ENCODE measurements at regions not wholly inside any gene's neighbourhood (a gene's known extent, or its start where the extent isn't known, plus 50 kb on each side); places are given as distances from the start of the nearest gene placed in this dataset.

DNA sequence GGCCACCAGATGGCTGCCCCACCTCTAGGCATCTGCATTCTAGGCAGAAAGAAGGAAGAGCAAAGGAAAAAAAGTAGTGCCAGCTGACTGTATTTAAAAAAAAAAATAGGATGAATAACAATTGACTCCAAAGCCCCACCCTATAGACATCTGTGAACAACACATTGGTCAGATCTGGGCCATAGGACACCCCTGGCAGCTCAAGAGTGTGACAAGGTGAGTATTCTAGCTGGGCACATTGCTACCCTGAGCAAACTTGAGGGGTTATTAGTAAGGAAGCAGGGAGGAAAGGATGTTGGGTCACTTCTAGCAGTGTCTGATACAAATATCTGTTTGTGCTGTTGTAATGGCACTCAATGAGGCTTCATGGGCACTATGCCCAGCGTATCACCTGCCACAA, 58.6 kb upstream of the NPAS2 start:
- H3K4me3 ChIP-seq (ENCODE audit: low read depth, low read length), result no peak overlapping the region
- TF ChIP-seq, protein P1, sequence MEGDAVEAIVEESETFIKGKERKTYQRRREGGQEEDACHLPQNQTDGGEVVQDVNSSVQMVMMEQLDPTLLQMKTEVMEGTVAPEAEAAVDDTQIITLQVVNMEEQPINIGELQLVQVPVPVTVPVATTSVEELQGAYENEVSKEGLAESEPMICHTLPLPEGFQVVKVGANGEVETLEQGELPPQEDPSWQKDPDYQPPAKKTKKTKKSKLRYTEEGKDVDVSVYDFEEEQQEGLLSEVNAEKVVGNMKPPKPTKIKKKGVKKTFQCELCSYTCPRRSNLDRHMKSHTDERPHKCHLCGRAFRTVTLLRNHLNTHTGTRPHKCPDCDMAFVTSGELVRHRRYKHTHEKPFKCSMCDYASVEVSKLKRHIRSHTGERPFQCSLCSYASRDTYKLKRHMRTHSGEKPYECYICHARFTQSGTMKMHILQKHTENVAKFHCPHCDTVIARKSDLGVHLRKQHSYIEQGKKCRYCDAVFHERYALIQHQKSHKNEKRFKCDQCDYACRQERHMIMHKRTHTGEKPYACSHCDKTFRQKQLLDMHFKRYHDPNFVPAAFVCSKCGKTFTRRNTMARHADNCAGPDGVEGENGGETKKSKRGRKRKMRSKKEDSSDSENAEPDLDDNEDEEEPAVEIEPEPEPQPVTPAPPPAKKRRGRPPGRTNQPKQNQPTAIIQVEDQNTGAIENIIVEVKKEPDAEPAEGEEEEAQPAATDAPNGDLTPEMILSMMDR (IDR thresholded peaks at IDR 0.05; ENCODE audit: low read depth, low read length), result no peak
- in situ Hi-C loops (cut with HindIII; ENCODE audit: low sequenced_read_pairs), result no loop called here
- no peak for DNase-seq (ENCODE audit: low read depth, low spot score)

DNA sequence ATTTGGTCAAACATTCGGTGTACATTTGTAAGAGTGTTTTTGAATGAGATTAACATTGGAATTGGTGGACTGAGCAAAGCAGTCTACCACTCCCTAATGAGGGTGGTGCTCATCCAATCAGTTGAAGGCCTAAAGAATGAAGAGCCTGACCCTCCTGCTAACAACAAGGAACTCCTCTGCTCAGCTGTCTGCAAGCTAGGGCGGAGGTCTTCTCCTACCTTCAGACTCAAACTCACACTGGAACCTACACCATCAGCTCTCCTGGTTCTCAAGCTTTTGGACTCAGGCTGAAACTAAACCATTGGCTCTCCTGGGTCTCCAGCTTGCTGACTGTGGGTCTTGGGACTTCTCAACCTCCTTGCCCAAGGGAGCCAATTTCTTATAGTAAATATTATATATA, 55.5 kb upstream of the NPAS2 start:
- H3K4me3 ChIP-seq (ENCODE audit: low read depth, low read length), result no peak overlapping the region
- in situ Hi-C loops (cut with HindIII; ENCODE audit: low sequenced_read_pairs), result no loop called here
- no peak for DNase-seq (ENCODE audit: low read depth, low spot score)
- TF ChIP-seq, protein P1 (IDR thresholded peaks at IDR 0.05; ENCODE audit: low read depth, low read length), result no peak

DNA sequence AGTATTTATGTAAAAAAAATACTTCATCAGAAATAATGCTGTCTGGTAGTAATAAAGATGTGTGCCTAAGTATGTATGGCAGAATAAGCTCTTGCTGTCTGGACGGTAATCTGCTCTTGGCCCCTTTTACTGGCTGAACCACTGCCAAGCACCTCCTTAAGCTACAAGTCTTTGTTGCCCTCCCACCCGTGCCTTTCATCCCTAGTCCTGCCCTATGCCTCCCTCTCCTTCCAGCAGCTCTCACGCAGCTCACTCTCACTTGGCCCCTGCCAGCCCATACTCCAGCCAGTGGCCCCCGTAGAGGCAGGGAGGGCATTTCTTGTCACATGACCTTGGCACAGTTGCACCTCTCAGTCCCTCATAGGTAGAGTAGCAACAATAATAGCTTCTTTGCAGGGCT, 54.5 kb upstream of the NPAS2 start:
- TF ChIP-seq, protein P1 (IDR thresholded peaks at IDR 0.05; ENCODE audit: low read depth, low read length), result no peak
- no peak for DNase-seq (ENCODE audit: low read depth, low spot score)
- in situ Hi-C loops (cut with HindIII; ENCODE audit: low sequenced_read_pairs), result no loop called here
- H3K4me3 ChIP-seq (ENCODE audit: low read depth, low read length), result no peak overlapping the region

DNA sequence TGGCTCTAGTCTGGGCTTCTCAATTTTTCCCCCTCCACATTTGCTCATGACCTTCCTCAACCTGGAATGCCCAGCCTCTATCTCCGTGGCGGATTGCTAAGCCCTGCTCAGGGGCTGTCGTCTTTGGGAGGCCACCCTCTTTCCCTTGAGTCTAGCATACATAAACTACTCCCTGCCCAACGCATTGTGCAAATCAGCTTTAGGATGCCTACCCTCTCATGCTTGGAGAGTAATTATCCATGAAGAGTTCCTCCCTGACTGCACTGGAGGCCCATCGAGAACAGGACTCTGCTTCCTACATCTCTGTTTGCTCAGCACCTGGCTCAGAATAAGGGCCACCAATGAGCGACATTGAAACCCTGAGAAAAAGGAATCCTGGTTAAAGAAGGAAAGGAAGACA, 53.7 kb upstream of the NPAS2 start:
- in situ Hi-C loops (cut with HindIII; ENCODE audit: low sequenced_read_pairs), result no loop called here
- H3K4me3 ChIP-seq (ENCODE audit: low read depth, low read length), result no peak overlapping the region
- TF ChIP-seq, protein P1 (IDR thresholded peaks at IDR 0.05; ENCODE audit: low read depth, low read length), result no peak
- no peak for DNase-seq (ENCODE audit: low read depth, low spot score)

DNA sequence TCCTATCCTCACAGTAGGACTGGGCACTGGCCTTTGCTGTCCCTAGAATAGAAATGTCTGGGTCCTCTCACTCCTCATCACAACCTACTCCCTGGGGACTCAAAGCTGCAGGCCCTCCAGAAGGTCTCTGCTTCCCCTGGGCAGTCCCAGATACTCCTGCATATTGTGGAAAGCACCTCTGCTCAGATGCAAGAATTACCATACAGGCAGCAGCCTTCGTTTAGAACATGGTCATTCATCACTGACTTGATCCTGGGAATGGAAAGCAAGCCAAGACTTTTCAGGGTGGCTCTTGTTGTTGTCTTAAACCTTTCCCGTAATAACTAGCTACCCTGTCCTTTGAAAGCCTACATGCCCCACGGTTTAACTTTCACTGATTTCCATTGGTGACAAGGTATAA, 53.1 kb upstream of the NPAS2 start:
- in situ Hi-C loops (cut with HindIII; ENCODE audit: low sequenced_read_pairs), result no loop called here
- TF ChIP-seq, protein P1 (IDR thresholded peaks at IDR 0.05; ENCODE audit: low read depth, low read length), result no peak
- peak; percentile 25 for DNase-seq (ENCODE audit: low read depth, low spot score)
- H3K4me3 ChIP-seq (ENCODE audit: low read depth, low read length), result no peak overlapping the region

DNA sequence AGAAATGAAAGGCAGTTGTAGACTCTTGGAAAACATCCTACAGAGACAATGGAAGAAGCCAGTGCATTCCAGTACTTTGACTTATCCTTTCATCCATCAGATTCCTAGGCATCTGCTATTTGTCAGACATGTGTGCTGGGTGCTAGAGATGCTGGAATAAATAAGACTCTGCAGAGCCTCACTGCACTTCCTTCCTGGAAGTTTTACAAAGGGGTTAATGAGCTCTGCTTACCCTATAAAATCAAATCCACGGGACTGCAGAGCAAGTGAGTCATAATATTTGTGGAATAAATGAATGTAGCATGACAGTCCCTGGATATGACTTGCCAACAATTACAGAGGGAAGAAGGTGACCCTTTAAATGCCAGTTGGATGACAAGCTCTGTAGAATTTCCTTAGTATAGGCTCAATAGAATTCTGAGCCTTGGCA, 52.7 kb upstream of the NPAS2 start:
- TF ChIP-seq, protein P1 (IDR thresholded peaks at IDR 0.05; ENCODE audit: low read depth, low read length), result no peak
- H3K4me3 ChIP-seq (ENCODE audit: low read depth, low read length), result no peak overlapping the region
- DNase-seq (ENCODE audit: low read depth, low spot score), result peak; percentile 63
- in situ Hi-C loops (cut with HindIII; ENCODE audit: low sequenced_read_pairs), result no loop called here

All from astrocyte of the spinal cord (primary cell).